HCT116 (cell line): ENCODE measurements at regions not wholly inside any gene's neighbourhood (a gene's known extent, or its start where the extent isn't known, plus 50 kb on each side); places are given as distances from the start of the nearest gene placed in this dataset.

Experiments
- ATAC-seq: fragments of 200-7000 bp; cut with Tn5 transposase; 2 replicates; pipeline ENCODE4 v1.9.1; 2020; ENCODE audit warnings: mild to moderate bottlenecking, moderate library complexity
- BruUV-seq: library from RNA; stranded (reverse); fragments of 400-500 nt; replicated peaks from 2 replicates; lab custom pipeline; 2021; lab: Mats Ljungman, UMichigan
- CTCF ChIA-PET: fragments of 300-600 bp; sonication (Branson Sonifier 250); formaldehyde crosslinking; loops from one replicate; lab custom pipeline; 2021; ENCODE audit warnings: antibody characterized with exemption; lab: Charles Lee
- POLR2A ChIA-PET: fragments of 300-600, 350-600 bp; sonication (Branson Sonifier 250); formaldehyde crosslinking; loops from one replicate; lab custom pipeline; 2021; ENCODE audit warnings: antibody characterized with exemption; lab: Charles Lee
- RAD21 ChIA-PET, 2 experiments: fragments of 300-600 bp; sonication (Branson Sonifier 250); formaldehyde crosslinking; loops; one replicate each; lab custom pipeline; 2023; ENCODE audit warnings: low total read pairs in 2 of 2; ENCODE audit not compliant: uncharacterized antibody in 2 of 2, unreplicated experiment in 2 of 2, low non-redundant PET in 1 of 2; lab: Charles Lee
- DNase-seq: peaks from one replicate; pipeline ENCODE4 v3.0.0-alpha.2; 2010; ENCODE audit warnings: low read depth, low spot score
- H2AFZ ChIP-seq: fragments of 200-600 bp; shearing (Covaris generic), sonication (generic); 2 replicates; pipeline ENCODE4 v1.6.1; 2017; ENCODE audit warnings: low read depth, mixed run types, mixed read lengths, antibody characterized with exemption, low read length; ENCODE audit not compliant: poor library complexity, severe bottlenecking
- H3K27ac ChIP-seq: 2 replicates; pipeline ENCODE4 v1.5.1; 2012; ENCODE audit warnings: low read depth, low read length
- H3K27me3 ChIP-seq: fragments of 200-600 bp; sonication (generic); 2 replicates; pipeline ENCODE4 v1.6.1; 2016; ENCODE audit warnings: mixed run types, low read length, mixed read lengths; ENCODE audit not compliant: insufficient read depth
- H3K36me3 ChIP-seq, 2 experiments: fragments of 200-500 bp in 1 of 2; fragments of 200-600 bp in 1 of 2; sonication (Bioruptor generic) in 1 of 2; sonication (generic) in 1 of 2; 2 replicates each; pipeline versions ENCODE4 v1.5.1 to v1.6.1; 2014 to 2016; ENCODE audit warnings: low read length in 2 of 2, inconsistent platforms in 1 of 2, mixed read lengths in 1 of 2, mixed run types in 1 of 2; ENCODE audit not compliant: insufficient read depth in 2 of 2, control insufficient read depth in 1 of 2
- H3K4me1 ChIP-seq, 2 experiments: fragments of 200-600 bp in 1 of 2; sonication (generic) in 1 of 2; 2 replicates each; pipeline versions ENCODE4 v1.5.1 to v1.6.1; 2012 to 2017; ENCODE audit warnings: low read length in 2 of 2, inconsistent platforms in 1 of 2, mild to moderate bottlenecking in 1 of 2, mixed read lengths in 1 of 2, mixed run types in 1 of 2, moderate library complexity in 1 of 2; ENCODE audit not compliant: insufficient read depth in 2 of 2, control insufficient read depth in 1 of 2
- H3K4me2 ChIP-seq: fragments of 200-600 bp; sonication (generic); 2 replicates; pipeline ENCODE4 v1.6.1; 2017; ENCODE audit warnings: mixed run types, low read length, mixed read lengths
- H3K4me3 ChIP-seq, 2 experiments: fragments of 200-600 bp in 1 of 2; sonication (generic) in 1 of 2; replicated peaks in 1 of 2; 2 replicates each; pipeline ENCODE4 v1.5.1; 2011 to 2016; ENCODE audit warnings: low read length in 2 of 2, control low read depth in 1 of 2, low read depth in 1 of 2, mild to moderate bottlenecking in 1 of 2, mixed read lengths in 1 of 2, mixed run types in 1 of 2
- H3K79me2 ChIP-seq: fragments of 200-600 bp; sonication (generic); 2 replicates; pipeline ENCODE4 v1.6.1; 2017; ENCODE audit warnings: mild to moderate bottlenecking, mixed run types, low read length, moderate library complexity, mixed read lengths; ENCODE audit not compliant: insufficient read depth
- H3K9ac ChIP-seq: fragments of 200-600 bp; sonication (generic); 2 replicates; pipeline ENCODE4 v1.6.1; 2016; ENCODE audit warnings: low read length, mixed read lengths
- H3K9me2 ChIP-seq: fragments of 200-600 bp; sonication (generic), shearing (Covaris generic); 2 replicates; pipeline ENCODE4 v1.6.1; 2017; ENCODE audit warnings: mixed run types, mild to moderate bottlenecking, moderate library complexity; ENCODE audit not compliant: insufficient read depth
- H3K9me3 ChIP-seq, 2 experiments: fragments of 200-500 bp in 1 of 2; fragments of 200-600 bp in 1 of 2; sonication (Bioruptor generic) in 1 of 2; sonication (generic) in 1 of 2; 2 replicates each; pipeline ENCODE4 v1.6.1; 2014 to 2017; ENCODE audit warnings: low read length in 2 of 2, mixed read lengths in 2 of 2, inconsistent platforms in 1 of 2, low read depth in 1 of 2, mild to moderate bottlenecking in 1 of 2, mixed run types in 1 of 2, moderate library complexity in 1 of 2; ENCODE audit not compliant: control insufficient read depth in 1 of 2, insufficient read depth in 1 of 2
- H4K20me1 ChIP-seq: fragments of 200-600 bp; sonication (generic), shearing (Covaris generic); 2 replicates; pipeline ENCODE4 v1.6.1; 2017; ENCODE audit warnings: mixed run types, mild to moderate bottlenecking, moderate library complexity; ENCODE audit not compliant: insufficient read depth
- ATF3 ChIP-seq: IDR thresholded peaks from 2 replicates; pipeline ENCODE4 v1.6.1; 2012
- EGR1 ChIP-seq: IDR thresholded peaks from 2 replicates; pipeline ENCODE4 v1.6.1; 2012; ENCODE audit warnings: low read depth
- ELF1 ChIP-seq: IDR thresholded peaks from 2 replicates; pipeline ENCODE4 v1.6.1; 2012; ENCODE audit warnings: low read depth, borderline replicate concordance
- POLR2A ChIP-seq: IDR thresholded peaks from 2 replicates; pipeline ENCODE4 v1.7.0; 2011; ENCODE audit warnings: borderline replicate concordance; ENCODE audit not compliant: insufficient read depth, insufficient read length; ENCODE audit errors: extremely low read depth
- SP1 ChIP-seq: IDR thresholded peaks from 2 replicates; pipeline ENCODE4 v1.6.1; 2012; ENCODE audit warnings: low read depth
- SRF ChIP-seq: IDR thresholded peaks from 2 replicates; pipeline ENCODE4 v1.6.1; 2012; ENCODE audit warnings: low read depth
- ZBTB33 ChIP-seq: IDR thresholded peaks from 2 replicates; pipeline ENCODE4 v1.6.1; 2011; ENCODE audit warnings: mild to moderate bottlenecking, low read length, moderate library complexity; ENCODE audit not compliant: insufficient replicate concordance; ENCODE audit errors: extremely low read depth
- ZFX ChIP-seq: fragments of 450-650 bp; IDR thresholded peaks from 2 replicates; pipeline ENCODE4 v1.6.1; 2017
- ZNF274 ChIP-seq: fragments of 200-500 bp; sonication (Bioruptor generic); IDR thresholded peaks from 2 replicates; pipeline ENCODE4 v1.6.1; 2014; ENCODE audit warnings: mild to moderate bottlenecking, low read depth, low read length, inconsistent platforms
- intact Hi-C: fragments of 100-400 bp; cut with micrococcal nuclease; formaldehyde crosslinking; loops from 2 replicates; pipeline ENCODE4 v1.10.0; 2022
- TF ChIP-seq, protein P1 (sequence below): IDR thresholded peaks from 2 replicates; pipeline ENCODE4 v1.6.1; 2012

- H2AFZ ChIP-seq = no peak overlapping the region
- H3K9me3 ChIP-seq = no peaks in the 10 kb centered on the region
- H3K4me1 ChIP-seq = no peaks in the 10 kb centered on the region
- H4K20me1 ChIP-seq = no peaks in the 10 kb centered on the region
- H3K9me2 ChIP-seq = no peaks in the 10 kb centered on the region
- no peak overlapping the region for H3K4me3 ChIP-seq
- TF ChIP-seq SRF = no peak
- TF ChIP-seq ZFX = no peak
- no peak for TF ChIP-seq SP1
- TF ChIP-seq ATF3 = no peak
- TF ChIP-seq ZBTB33 = no peak
- TF ChIP-seq, protein P1, sequence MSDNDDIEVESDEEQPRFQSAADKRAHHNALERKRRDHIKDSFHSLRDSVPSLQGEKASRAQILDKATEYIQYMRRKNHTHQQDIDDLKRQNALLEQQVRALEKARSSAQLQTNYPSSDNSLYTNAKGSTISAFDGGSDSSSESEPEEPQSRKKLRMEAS = no peak
- no peak for TF ChIP-seq POLR2A
- TF ChIP-seq ZNF274 = no peak
- no peak for TF ChIP-seq EGR1
- no peak for TF ChIP-seq ELF1
- DNase-seq = no peak
- no peaks in the 10 kb centered on the region for H3K36me3 ChIP-seq
- no peaks in the 10 kb centered on the region for H3K27me3 ChIP-seq
- intact Hi-C loops = no loop called here
- no peak overlapping the region for H3K4me2 ChIP-seq
- BruUV-seq = no TSS peak
- ATAC-seq = no peak
- no peak overlapping the region for H3K9ac ChIP-seq
- POLR2A ChIA-PET = no interaction called here
- RAD21 ChIA-PET = no interaction called here
- CTCF ChIA-PET = no interaction called here
- no peak overlapping the region for H3K27ac ChIP-seq
- H3K79me2 ChIP-seq = no peaks in the 10 kb centered on the region
These were observed 79.0 kb upstream of the RAI14 start for GRCh38 chr5:34576891-34577666.
